Testis (tissue), 2 donors: ENCODE measurements at regions not wholly inside any gene's neighbourhood (a gene's known extent, or its start where the extent isn't known, plus 50 kb on each side); places are given as distances from the start of the nearest gene placed in this dataset.

Experiments
- POLR2A ChIP-seq: fragments of 450-650 bp; IDR thresholded peaks from one replicate; pipeline ENCODE4 v1.6.1; 2017; ENCODE audit warnings: antibody characterized with exemption, mild to moderate bottlenecking, moderate library complexity
- TF ChIP-seq, protein P1 (sequence below), 3 experiments: fragments of 450-650 bp in 2 of 3; fragments of 200-600 bp in 1 of 3; sonication (generic) in 1 of 3; IDR thresholded peaks; one replicate each; pipeline ENCODE4 v1.5.1; 2016 to 2019; ENCODE audit warnings: antibody characterized with exemption in 3 of 3, mild to moderate bottlenecking in 2 of 3, moderate library complexity in 1 of 3

DNA sequence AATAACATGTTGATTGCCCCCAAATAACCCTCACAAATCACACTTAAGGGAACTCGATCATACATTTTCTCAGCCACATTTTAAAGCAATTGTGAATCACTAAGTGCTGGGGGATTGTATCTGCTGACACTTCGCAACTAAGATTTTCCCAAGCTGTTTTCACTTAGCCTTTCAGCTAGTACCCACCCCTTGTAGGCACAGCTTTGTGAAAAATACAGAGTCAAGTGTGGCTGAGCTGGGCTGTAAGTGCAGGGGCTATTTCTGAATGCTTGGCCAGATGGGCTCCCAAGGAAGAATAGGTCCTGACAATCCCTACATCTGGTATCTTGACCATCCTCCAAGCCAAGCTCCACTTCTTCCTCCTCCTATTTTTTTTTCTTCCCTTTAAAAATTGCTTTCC is 289.2 kb upstream of the NMUR2 start:
- TF ChIP-seq, protein P1, sequence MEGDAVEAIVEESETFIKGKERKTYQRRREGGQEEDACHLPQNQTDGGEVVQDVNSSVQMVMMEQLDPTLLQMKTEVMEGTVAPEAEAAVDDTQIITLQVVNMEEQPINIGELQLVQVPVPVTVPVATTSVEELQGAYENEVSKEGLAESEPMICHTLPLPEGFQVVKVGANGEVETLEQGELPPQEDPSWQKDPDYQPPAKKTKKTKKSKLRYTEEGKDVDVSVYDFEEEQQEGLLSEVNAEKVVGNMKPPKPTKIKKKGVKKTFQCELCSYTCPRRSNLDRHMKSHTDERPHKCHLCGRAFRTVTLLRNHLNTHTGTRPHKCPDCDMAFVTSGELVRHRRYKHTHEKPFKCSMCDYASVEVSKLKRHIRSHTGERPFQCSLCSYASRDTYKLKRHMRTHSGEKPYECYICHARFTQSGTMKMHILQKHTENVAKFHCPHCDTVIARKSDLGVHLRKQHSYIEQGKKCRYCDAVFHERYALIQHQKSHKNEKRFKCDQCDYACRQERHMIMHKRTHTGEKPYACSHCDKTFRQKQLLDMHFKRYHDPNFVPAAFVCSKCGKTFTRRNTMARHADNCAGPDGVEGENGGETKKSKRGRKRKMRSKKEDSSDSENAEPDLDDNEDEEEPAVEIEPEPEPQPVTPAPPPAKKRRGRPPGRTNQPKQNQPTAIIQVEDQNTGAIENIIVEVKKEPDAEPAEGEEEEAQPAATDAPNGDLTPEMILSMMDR (IDR thresholded peaks at IDR 0.05) = no peak
- no peak for TF ChIP-seq POLR2A
